Inflammatory macrophage (primary cell): ENCODE measurements at regions not wholly inside any gene's neighbourhood (a gene's known extent, or its start where the extent isn't known, plus 50 kb on each side); places are given as distances from the start of the nearest gene placed in this dataset.
A peak's percentile ranks its signal among the peaks of the same experiment; 100 is the strongest.
"Not testable (repeated sequence)": the region's sequence is repeated elsewhere in the genome, so short reads cannot be mapped to it uniquely, and the experiment has no call there.

ENCODE experiments used
- DNase-seq, 2 donors: peaks; one replicate each; pipeline ENCODE4 v3.0.0-alpha.2; 2020 to 2022

- DNase-seq, result no peak
Observed at GRCh38 chr7:24436131-24436920, 136.9 kb upstream of the PALS2 start.

DNA sequence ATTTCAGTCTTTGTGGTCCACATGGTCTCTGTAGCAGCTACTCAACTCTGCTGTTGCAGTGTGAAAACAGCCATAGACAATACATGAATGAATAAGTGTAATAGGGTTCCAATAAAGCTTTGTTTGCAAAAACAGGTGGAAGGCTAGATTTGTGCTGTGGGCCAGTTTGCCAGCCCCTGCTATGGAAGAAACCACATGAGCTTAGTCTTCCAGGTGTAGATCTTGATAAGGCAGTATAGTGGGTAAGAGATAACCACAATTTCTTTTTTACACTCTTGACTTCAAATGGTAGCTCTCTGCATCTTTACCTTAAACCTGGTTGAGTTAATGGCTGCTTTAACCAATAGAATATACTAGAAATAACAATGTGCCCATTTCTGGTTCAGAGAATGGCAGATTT is 135.0 kb upstream of the PALS2 start:
- DNase-seq, result no peak

- not testable (repeated sequence) for DNase-seq
Observed at GRCh38 chr7:24439104-24439503, 134.1 kb upstream of the PALS2 start.

- DNase-seq, result no peak
Observed at GRCh38 chr7:24440892-24441291, 132.4 kb upstream of the PALS2 start.

GRCh38 chr7:24441314-24442027 is 131.8 kb upstream of the PALS2 start:
- DNase-seq, result no peak

DNA sequence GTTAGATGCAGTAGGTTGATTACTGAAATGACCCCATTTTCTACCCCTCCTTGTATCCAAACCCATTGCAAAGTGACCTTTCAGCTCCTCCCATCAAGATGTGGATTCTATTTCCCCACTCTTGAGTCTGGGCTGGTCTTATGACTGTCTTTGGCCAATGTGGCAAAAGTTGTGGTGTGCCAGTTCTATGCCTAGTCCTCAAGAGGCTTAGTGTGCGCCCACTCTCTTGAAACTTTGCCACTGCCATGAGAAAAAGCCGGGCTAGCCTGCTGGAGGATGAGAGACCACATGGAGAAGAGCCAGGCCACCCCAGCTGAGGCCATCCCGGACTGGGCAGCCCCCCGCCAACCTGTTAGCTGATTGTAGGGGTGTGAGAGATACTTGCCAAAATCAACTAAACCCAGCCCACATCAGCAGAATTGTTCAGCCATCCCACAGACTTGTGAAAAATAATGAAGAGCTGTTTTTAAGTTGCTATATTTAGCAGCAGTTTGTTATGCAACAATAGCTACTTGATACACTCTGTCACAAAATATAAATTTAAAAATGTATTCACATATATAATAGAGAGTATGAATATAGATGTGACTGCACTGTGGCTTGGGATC is 131.0 kb upstream of the PALS2 start:
- no peak for DNase-seq

GRCh38 chr7:24444666-24445440 is 128.4 kb upstream of the PALS2 start:
- DNase-seq, result no peak

DNA sequence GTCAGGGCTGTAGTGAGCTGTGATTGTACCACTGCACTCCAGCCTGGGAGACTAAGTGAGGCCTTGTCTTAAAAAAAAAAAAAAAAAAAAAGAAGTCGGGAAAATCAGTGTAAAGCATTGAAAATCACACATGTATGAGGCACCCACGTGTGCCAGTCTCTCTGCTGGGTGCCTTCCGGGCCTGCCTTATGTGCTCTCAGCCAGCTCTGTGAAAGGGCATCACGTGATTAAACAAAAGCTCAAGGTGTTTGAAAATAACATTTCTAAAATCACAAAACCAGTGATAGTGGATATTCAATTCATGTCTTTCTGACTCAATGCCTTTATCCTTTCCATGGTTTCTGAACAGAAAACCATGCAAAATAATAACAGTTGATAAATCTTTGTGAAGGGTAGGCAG is 125.2 kb upstream of the PALS2 start:
- DNase-seq, result no peak

DNA sequence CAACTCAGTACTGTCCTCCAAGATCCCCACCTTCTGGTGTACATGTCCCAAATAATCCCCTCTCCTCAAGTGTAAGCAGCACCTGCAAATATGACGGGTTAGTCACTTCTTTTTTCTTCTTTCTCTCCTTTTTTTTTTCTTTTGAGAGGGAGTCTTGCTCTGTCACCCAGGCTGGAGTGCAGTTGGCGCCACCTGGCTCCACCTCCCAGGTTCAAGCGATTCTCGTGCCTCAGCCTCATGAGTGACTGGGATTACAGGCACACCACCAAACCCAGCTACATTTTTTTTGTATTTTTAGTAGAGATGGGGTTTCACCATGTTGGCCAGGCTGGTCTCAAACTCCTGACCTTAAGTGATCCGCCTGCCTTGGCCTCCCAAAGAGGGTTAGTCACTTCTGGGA is 123.8 kb upstream of the PALS2 start:
- not testable (repeated sequence) for DNase-seq

GRCh38 chr7:24455813-24456525 is 117.3 kb upstream of the PALS2 start:
- no peak for DNase-seq

GRCh38 chr7:24456526-24457218 is 116.6 kb upstream of the PALS2 start:
- no peak for DNase-seq

DNA sequence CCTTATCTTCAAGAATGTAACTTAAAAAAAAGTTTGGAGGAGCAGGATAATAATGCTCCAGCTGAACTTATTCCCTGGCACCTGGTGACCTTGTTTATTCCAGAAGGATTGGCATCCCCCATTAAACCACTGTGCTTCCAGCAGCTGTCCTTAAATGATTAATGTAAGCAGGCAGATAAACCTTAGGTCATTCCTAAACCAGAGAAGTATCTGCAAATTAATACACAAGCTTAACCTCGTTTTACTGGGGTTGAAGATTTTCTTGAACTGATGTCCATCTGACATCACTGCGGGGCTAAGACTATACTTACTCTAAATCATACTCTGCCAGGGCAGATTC is 116.1 kb upstream of the PALS2 start:
- DNase-seq, result no peak

DNA sequence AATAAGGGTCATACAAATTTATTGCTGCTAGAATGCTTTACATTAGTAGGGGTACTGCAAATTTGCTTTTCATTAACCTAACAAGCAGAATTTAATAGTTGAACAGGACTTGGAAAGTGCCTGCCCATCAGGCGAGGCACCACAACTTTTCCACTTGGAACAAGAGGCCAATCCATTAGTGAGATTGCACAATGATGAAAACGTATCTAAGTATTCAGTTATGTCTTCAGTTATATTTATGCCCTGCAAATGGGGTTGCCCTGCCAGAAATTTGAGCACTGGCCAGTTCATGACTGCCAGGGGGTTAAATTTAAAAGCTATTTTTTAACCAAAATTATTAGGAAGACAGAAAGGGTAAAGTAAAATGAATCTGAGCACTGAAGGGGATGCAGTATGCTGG is 111.1 kb upstream of the PALS2 start:
- DNase-seq, result no peak

DNA sequence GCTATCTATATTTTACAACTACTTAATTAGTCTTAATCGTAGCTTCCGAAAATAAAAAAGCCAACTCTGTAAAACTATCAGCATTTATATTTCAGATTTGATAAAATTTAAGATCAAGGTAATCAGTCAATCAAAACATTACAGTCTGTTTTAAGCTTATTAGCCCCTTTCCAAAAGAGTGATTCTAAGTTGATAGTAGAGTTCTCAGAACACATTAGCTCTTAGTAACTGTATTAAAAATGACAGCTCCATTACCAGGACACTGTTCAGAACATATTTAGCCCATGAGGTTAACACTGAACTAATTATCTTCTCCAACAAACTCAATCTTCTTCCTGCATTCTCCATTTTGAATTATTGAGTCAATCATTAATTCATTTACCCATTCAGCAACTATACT is 110.3 kb upstream of the PALS2 start:
- no peak for DNase-seq

DNA sequence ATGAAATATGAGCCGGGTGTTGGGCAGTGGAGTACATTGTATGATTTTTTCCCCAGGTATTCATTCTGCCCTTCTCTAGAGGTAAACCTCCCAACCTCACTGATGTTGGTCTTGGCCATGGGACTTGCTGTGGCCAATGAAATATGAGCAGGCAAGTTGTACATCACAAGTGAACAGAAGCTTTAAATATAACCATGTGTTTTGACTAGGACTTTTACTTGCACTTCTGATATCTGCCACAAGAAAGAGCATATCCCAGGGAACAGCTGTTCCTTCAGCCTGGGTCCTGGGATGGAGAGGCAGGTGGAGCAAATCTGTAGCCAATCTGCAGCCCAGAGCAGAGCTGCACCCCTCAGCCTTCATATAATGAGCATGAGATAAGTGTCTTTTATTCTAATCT is 109.8 kb upstream of the PALS2 start:
- DNase-seq, result no peak

DNA sequence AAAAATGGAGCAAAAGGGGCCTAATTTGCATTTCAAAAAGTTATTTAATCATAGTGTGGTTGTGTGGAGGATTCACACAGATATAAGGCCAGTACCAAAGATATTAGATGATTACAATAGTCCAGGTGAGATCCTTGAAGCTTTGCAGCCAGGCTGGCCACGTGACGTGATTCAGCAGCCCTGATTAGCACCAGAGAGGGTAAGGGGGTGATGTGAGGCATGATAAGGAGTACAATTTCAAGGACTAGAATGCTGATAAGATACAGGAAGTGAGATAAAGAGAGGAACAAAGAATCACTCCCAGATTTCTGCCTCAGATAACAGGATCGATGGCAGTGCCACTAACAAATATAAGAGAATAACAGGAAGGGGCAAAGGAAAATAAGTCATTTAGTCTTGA is 108.4 kb upstream of the PALS2 start:
- no peak for DNase-seq

- no peak for DNase-seq
Observed at GRCh38 chr7:24466168-24466768, 107.0 kb upstream of the PALS2 start.

DNA sequence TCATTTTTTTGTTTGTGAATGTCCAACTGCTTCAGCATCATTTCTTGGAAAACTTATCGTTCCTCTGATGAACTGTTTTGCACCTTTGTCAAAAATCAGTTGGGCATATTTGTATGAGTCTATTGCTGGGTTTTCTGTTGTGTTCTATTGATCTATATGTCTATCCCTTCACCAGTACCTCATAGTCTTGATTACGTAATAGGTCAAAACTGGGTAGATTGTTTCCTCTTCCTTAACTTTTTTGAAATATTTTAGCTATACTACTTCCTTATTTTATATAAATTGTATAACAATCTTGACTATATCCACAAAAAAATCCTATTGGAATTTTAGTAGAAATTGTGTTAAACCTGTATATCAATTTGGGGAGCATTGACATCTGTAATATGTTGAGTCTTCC is 104.1 kb upstream of the PALS2 start:
- peak in 1 of 2 donors; percentile 24 for DNase-seq

- DNase-seq, result no peak
Observed at GRCh38 chr7:24472093-24472492, 101.2 kb upstream of the PALS2 start.

DNA sequence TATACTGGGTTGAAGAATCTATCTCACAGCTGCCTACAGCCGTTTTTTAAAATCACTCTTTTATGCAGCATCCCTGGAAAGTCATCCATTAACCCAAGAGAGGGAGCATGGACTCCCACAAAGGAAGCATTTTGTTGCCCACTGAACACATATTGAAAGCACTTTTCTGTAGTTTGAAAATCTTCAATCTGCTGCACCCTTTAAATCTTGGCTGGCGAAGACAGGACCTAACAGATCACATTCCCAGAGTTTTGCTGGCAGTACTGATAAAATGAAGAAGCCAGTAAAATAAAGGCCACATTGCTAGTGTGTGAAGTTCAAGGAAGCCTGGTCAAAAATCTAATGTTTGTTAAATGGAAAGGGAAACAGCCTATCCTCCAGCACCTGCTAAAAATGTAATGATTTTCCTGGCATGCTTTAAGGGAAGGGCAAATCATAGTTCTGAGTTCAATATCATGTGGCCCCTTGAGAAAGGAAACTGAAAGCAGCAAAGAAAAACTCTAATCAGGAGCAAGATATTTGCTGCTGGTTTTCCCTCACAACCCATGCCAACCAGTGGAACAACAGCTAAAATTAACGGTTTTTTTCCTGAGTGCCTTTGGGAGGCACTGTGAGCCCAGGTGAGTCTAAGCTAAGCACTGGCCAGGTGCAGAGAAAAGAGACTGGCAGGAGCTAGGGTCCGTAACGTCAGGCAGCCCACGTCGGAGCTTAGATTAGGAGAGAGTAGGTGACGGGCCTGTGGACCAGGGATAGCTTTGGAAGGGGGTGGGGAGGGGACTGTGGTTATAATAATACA is 97.9 kb upstream of the PALS2 start:
- no peak for DNase-seq

- DNase-seq, result no peak
Observed at GRCh38 chr7:24476227-24476626, 97.0 kb upstream of the PALS2 start.
